G401.6 (cell line): ENCODE measurements at regions not wholly inside any gene's neighbourhood (a gene's known extent, or its start where the extent isn't known, plus 50 kb on each side); places are given as distances from the start of the nearest gene placed in this dataset.
A peak's percentile ranks its signal among the peaks of the same experiment; 100 is the strongest.

ENCODE experiments used
- FAIRE-seq: peaks from 2 replicates; lab custom pipeline; 2012; peaks lifted over from hg19 to GRCh38; lab: Jason Lieb, UNC

- no peak for FAIRE-seq
Measured at GRCh38 chr3:14317057-14317553, 85.3 kb upstream of the SLC6A6 start.

- no peak for FAIRE-seq
Measured at GRCh38 chr3:14318646-14319045, 83.8 kb upstream of the SLC6A6 start.

GRCh38 chr3:14319654-14320182 lies 82.7 kb upstream of the SLC6A6 start:
- no peak for FAIRE-seq

GRCh38 chr3:14320219-14320618 lies 82.2 kb upstream of the SLC6A6 start:
- no peak for FAIRE-seq

- no peak for FAIRE-seq
Measured at GRCh38 chr3:14322001-14322400, 80.4 kb upstream of the SLC6A6 start.

GRCh38 chr3:14322667-14323295 lies 79.6 kb upstream of the SLC6A6 start:
- no peak for FAIRE-seq

GRCh38 chr3:14323401-14324223 lies 78.8 kb upstream of the SLC6A6 start:
- no peak for FAIRE-seq

- no peak for FAIRE-seq
Measured at GRCh38 chr3:14324224-14324944, 78.0 kb upstream of the SLC6A6 start.

- FAIRE-seq = no peak
Measured at GRCh38 chr3:14328422-14328821, 74.0 kb upstream of the SLC6A6 start.

GRCh38 chr3:14329116-14329830 lies 73.1 kb upstream of the SLC6A6 start:
- FAIRE-seq = peak; percentile 3

GRCh38 chr3:14329842-14330241 lies 72.6 kb upstream of the SLC6A6 start:
- FAIRE-seq = no peak

GRCh38 chr3:14330508-14330907 lies 71.9 kb upstream of the SLC6A6 start:
- FAIRE-seq = no peak

GRCh38 chr3:14331251-14331650 lies 71.2 kb upstream of the SLC6A6 start:
- FAIRE-seq = no peak

GRCh38 chr3:14332392-14332791 lies 70.0 kb upstream of the SLC6A6 start:
- no peak for FAIRE-seq

GRCh38 chr3:14333215-14333614 lies 69.2 kb upstream of the SLC6A6 start:
- no peak for FAIRE-seq

GRCh38 chr3:14333621-14334020 lies 68.8 kb upstream of the SLC6A6 start:
- no peak for FAIRE-seq

- FAIRE-seq = no peak
Measured at GRCh38 chr3:14334136-14334535, 68.3 kb upstream of the SLC6A6 start.

- FAIRE-seq = no peak
Measured at GRCh38 chr3:14334936-14335335, 67.5 kb upstream of the SLC6A6 start.

GRCh38 chr3:14335774-14336748 lies 66.3 kb upstream of the SLC6A6 start:
- no peak for FAIRE-seq

GRCh38 chr3:14336749-14337598 lies 65.4 kb upstream of the SLC6A6 start:
- no peak for FAIRE-seq
